Mucosa of stomach (tissue), 1 donor: ENCODE measurements at regions not wholly inside any gene's neighbourhood (a gene's known extent, or its start where the extent isn't known, plus 50 kb on each side); places are given as distances from the start of the nearest gene placed in this dataset.

Source experiments
- H3K27me3 ChIP-seq: one replicate; pipeline ENCODE4 v1.7.0; 2013; ENCODE audit warnings: mild to moderate bottlenecking, low read length; ENCODE audit not compliant: control insufficient read depth, insufficient read depth
- H3K36me3 ChIP-seq: one replicate; pipeline ENCODE4 v1.7.0; 2013; ENCODE audit warnings: low read length; ENCODE audit not compliant: control insufficient read depth, insufficient read depth
- H3K4me1 ChIP-seq: one replicate; pipeline ENCODE4 v1.7.0; 2013; ENCODE audit warnings: mild to moderate bottlenecking, low read length; ENCODE audit not compliant: control insufficient read depth, insufficient read depth
- H3K4me3 ChIP-seq: one replicate; pipeline ENCODE4 v1.7.0; 2013; ENCODE audit warnings: low read length
- H3K9ac ChIP-seq: one replicate; pipeline ENCODE4 v1.7.0; 2013; ENCODE audit warnings: mild to moderate bottlenecking, low read length, moderate library complexity
- H3K9me3 ChIP-seq: one replicate; pipeline ENCODE4 v1.7.0; 2013; ENCODE audit warnings: mild to moderate bottlenecking, low read length, moderate library complexity; ENCODE audit not compliant: control insufficient read depth
- donor health status: Pancreatic carcinoma.

DNA sequence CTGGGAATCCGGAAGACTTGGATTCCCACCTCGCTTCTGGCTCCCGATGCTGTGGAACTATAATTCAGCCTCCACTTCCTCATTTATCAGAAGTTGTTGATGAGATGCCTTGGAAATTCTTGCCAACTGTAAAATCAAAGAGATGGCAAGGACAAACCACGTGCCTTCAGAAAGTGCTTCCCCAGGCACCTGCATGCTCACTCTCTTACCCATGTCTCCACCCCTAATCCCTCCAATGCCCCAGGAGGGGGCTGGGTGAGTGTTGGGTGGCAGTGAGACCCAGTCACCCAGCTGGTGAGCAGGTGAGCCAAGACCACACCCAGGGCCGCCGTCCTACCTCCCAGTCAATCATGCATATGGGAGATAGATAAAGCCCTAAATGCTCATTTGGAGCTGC lies 160.8 kb downstream of the PSMG1 start:
- no peaks in the 10 kb centered on the region for H3K9me3 ChIP-seq
- H3K36me3 ChIP-seq, result no peaks in the 10 kb centered on the region
- H3K9ac ChIP-seq, result no peak overlapping the region
- H3K4me3 ChIP-seq, result no peak overlapping the region
- peaks cover 17% of the 10 kb centered on the region for H3K4me1 ChIP-seq
- H3K27me3 ChIP-seq, result no peaks in the 10 kb centered on the region

GRCh38 chr21:39022035-39022434 lies 161.2 kb downstream of the PSMG1 start:
- H3K9ac ChIP-seq, result no peak overlapping the region
- H3K4me3 ChIP-seq, result no peak overlapping the region
- H3K9me3 ChIP-seq, result no peaks in the 10 kb centered on the region
- H3K36me3 ChIP-seq, result no peaks in the 10 kb centered on the region
- H3K4me1 ChIP-seq, result peaks cover 17% of the 10 kb centered on the region
- H3K27me3 ChIP-seq, result no peaks in the 10 kb centered on the region

- H3K4me3 ChIP-seq, result no peak overlapping the region
- no peak overlapping the region for H3K9ac ChIP-seq
- no peaks in the 10 kb centered on the region for H3K9me3 ChIP-seq
- peaks cover 17% of the 10 kb centered on the region for H3K4me1 ChIP-seq
- H3K27me3 ChIP-seq, result no peaks in the 10 kb centered on the region
- H3K36me3 ChIP-seq, result no peaks in the 10 kb centered on the region
These were observed 161.8 kb downstream of the PSMG1 start for GRCh38 chr21:39021478-39021832.

GRCh38 chr21:39020751-39021477 lies 162.3 kb downstream of the PSMG1 start:
- Histone ChIP-seq H3K9ac (no peak overlapping the region), H3K36me3 (no peaks in the 10 kb centered on the region), H3K4me3 (no peak overlapping the region), H3K9me3 (no peaks in the 10 kb centered on the region), H3K4me1 (peaks cover 17% of the 10 kb centered on the region), H3K27me3 (no peaks in the 10 kb centered on the region)

DNA sequence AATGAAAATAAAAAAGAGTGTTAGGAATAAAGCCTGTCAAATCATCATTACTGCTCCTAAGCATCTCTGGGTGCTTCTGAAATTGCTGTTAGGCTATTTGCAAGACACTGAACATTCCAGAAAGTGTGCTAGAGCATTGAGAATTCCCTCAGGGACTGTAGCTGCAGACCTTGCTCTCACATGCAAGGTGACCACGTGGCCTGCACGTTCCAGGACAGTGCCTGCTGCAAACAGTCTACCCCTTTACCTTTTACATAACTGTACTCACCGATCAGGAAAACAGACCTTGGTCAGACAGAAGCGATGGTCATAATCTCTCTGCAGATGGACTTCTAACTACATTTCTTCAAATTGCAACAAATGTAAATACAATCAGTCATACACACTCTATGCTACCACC lies 164.5 kb downstream of the PSMG1 start:
- no peak overlapping the region for H3K9ac ChIP-seq
- H3K36me3 ChIP-seq, result no peaks in the 10 kb centered on the region
- H3K4me1 ChIP-seq, result peaks cover 17% of the 10 kb centered on the region
- H3K27me3 ChIP-seq, result no peaks in the 10 kb centered on the region
- no peaks in the 10 kb centered on the region for H3K9me3 ChIP-seq
- H3K4me3 ChIP-seq, result no peak overlapping the region

DNA sequence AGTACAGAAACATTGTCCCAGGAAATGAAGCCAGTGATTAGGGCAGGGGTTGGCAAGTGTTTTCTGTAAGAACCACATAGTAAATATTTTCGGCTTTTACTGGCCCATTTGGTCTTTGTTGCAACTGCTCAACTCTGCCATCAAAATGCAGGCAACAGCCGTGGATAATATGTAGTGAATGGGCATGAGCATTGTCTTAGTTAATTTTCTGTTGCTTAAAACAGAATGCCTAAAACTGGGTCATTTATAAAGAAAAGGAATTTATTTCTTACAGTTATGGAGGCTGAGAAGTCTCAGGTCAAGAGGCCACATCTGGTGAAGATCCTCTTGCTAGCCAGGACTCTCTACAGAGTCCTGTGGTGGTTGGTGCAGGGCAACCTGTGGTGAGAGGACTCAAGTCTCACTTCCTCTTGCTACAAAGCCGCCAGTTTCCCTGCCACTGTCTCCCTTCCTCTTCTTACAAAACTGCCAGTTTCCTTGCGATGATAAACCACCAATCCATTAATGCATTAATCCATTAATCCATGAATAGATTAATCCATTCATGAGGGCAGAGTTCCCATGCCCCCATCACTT lies 166.4 kb downstream of the PSMG1 start:
- H3K4me3 ChIP-seq, result no peak overlapping the region
- H3K27me3 ChIP-seq, result no peaks in the 10 kb centered on the region
- no peaks in the 10 kb centered on the region for H3K36me3 ChIP-seq
- no peak overlapping the region for H3K9ac ChIP-seq
- H3K4me1 ChIP-seq, result peaks cover 6% of the 10 kb centered on the region
- H3K9me3 ChIP-seq, result no peaks in the 10 kb centered on the region

DNA sequence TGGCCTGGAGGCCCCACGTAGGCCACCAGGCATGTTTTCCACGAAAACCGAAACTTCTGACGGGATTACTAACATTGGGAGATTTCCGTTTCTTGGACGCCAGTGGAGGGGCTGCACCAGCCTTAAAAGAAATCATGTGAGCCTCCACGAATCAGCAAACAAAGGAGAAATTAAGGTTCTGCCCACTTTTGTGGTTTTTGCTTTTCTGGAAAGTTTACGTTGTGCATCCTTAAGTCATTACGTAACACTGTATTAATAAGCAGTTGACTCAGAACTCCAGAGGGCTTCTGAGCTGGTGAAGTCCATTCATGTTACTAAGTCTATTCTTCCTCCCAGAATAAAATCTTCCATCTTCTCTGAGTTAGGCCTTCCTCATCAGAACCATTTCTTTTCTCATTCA lies 168.5 kb downstream of the PSMG1 start:
- no peaks in the 10 kb centered on the region for H3K4me1 ChIP-seq
- H3K27me3 ChIP-seq, result no peaks in the 10 kb centered on the region
- H3K9me3 ChIP-seq, result no peaks in the 10 kb centered on the region
- no peak overlapping the region for H3K4me3 ChIP-seq
- H3K36me3 ChIP-seq, result no peaks in the 10 kb centered on the region
- H3K9ac ChIP-seq, result peak overlapping the region; percentile 13

- Histone ChIP-seq H3K36me3 (no peaks in the 10 kb centered on the region), H3K4me1 (no peaks in the 10 kb centered on the region), H3K9ac (no peak overlapping the region), H3K27me3 (no peaks in the 10 kb centered on the region), H3K4me3 (no peak overlapping the region), H3K9me3 (no peaks in the 10 kb centered on the region)
These were observed 170.7 kb downstream of the PSMG1 start for GRCh38 chr21:39012326-39013230.

DNA sequence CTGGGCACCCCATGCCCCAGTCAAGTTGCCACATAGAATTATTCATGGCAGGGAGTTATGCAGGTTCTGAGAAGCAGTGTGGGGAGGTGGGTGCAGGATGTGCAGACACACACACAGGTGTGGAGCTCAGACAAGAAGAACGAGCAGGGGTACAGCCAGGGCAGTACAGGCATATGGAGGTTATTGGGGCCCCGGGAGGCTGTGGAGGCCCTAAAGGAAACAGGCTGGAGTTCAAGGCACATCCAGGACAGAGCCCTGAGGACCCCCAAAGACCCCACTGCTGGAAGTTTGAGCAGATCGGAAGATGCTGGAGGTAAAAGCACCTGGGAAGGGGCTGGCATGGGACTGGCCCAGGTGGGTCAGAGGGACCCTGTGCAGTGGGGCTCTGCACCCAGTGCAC lies 171.3 kb downstream of the PSMG1 start:
- Histone ChIP-seq H3K4me3 (no peak overlapping the region), H3K9me3 (no peaks in the 10 kb centered on the region), H3K36me3 (no peaks in the 10 kb centered on the region), H3K9ac (no peak overlapping the region), H3K27me3 (no peaks in the 10 kb centered on the region), H3K4me1 (no peaks in the 10 kb centered on the region)

GRCh38 chr21:39010629-39011404 lies 172.4 kb downstream of the PSMG1 start:
- Histone ChIP-seq H3K4me3 (no peak overlapping the region), H3K9me3 (no peaks in the 10 kb centered on the region), H3K9ac (no peak overlapping the region), H3K27me3 (no peaks in the 10 kb centered on the region), H3K4me1 (no peaks in the 10 kb centered on the region), H3K36me3 (no peaks in the 10 kb centered on the region)

DNA sequence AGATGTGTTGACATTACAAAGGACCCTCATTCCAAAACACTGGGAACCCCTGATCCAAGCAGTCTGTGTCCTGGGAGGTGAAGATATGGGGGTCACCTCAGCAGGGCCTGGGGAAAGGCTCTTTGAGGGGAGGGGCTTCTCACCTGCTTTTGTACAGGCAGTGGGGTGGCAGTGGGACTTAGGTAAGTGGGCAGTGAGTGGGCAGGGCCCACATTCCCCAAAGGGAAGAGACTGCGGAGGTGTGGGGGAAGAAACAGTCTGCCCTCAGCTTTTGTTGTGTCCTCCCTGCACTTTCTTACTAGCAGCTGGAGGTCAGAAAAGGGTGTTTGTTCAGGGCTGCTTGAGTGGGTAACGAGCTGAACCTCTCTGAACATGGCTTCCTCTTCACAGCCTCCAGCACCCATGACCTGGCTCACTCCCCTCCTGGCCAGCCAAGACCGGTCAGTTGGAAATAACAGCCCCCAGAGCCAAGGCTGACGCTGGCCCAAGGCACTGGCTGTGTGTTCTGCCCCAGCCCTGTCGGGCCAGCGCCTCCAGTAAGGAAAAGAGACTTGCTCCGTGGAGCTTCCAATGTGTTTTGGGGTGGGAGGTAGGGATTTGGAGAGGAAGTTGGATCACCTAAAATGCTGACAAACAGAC lies 173.5 kb downstream of the PSMG1 start:
- H3K9me3 ChIP-seq, result no peaks in the 10 kb centered on the region
- H3K9ac ChIP-seq, result no peak overlapping the region
- H3K27me3 ChIP-seq, result no peaks in the 10 kb centered on the region
- H3K4me1 ChIP-seq, result peaks cover 5% of the 10 kb centered on the region
- no peak overlapping the region for H3K4me3 ChIP-seq
- H3K36me3 ChIP-seq, result no peaks in the 10 kb centered on the region
